DOHH2 (cell line): ENCODE measurements at regions not wholly inside any gene's neighbourhood (a gene's known extent, or its start where the extent isn't known, plus 50 kb on each side); places are given as distances from the start of the nearest gene placed in this dataset.

ENCODE experiments used
- EZH2phosphoT487 ChIP-seq: fragments of 200-600 bp; sonication (generic); IDR thresholded peaks from 2 replicates; pipeline ENCODE4 v1.6.1; 2017; ENCODE audit warnings: borderline replicate concordance, mild to moderate bottlenecking, antibody characterized with exemption, low read length, moderate library complexity, mixed read lengths
- TF ChIP-seq, protein P1 (sequence below): fragments of 200-600 bp; sonication (generic); IDR thresholded peaks from one replicate; pipeline ENCODE4 v1.5.1; 2014; ENCODE audit warnings: antibody characterized with exemption, mild to moderate bottlenecking, low read depth, low read length; ENCODE audit not compliant: poor library complexity, severe bottlenecking

DNA sequence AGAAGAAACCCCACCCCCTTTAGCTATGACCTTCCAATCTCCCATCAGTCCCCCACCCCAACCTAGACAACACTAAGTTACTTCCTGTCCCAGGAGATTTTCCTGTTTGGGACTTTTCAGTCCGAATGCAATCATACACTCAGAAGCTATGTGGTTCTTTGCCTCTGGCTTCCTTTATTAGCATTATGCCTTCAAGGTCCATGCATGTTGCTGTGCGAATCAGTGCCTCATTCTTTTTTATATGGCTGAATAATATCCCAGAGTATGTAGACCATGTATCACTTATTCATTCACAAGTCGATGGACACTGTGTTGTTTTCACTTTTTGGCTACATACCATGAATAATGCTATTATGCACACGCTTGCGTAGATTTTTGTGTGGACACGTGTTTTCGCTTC, 292.1 kb upstream of the HDAC4 start:
- TF ChIP-seq, protein P1, sequence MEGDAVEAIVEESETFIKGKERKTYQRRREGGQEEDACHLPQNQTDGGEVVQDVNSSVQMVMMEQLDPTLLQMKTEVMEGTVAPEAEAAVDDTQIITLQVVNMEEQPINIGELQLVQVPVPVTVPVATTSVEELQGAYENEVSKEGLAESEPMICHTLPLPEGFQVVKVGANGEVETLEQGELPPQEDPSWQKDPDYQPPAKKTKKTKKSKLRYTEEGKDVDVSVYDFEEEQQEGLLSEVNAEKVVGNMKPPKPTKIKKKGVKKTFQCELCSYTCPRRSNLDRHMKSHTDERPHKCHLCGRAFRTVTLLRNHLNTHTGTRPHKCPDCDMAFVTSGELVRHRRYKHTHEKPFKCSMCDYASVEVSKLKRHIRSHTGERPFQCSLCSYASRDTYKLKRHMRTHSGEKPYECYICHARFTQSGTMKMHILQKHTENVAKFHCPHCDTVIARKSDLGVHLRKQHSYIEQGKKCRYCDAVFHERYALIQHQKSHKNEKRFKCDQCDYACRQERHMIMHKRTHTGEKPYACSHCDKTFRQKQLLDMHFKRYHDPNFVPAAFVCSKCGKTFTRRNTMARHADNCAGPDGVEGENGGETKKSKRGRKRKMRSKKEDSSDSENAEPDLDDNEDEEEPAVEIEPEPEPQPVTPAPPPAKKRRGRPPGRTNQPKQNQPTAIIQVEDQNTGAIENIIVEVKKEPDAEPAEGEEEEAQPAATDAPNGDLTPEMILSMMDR: no peak
- TF ChIP-seq EZH2phosphoT487: no peak
